ENCODE measurements at regions not wholly inside any gene's neighbourhood (a gene's known extent, or its start where the extent isn't known, plus 50 kb on each side); places are given as distances from the start of the nearest gene placed in this dataset.

DNA sequence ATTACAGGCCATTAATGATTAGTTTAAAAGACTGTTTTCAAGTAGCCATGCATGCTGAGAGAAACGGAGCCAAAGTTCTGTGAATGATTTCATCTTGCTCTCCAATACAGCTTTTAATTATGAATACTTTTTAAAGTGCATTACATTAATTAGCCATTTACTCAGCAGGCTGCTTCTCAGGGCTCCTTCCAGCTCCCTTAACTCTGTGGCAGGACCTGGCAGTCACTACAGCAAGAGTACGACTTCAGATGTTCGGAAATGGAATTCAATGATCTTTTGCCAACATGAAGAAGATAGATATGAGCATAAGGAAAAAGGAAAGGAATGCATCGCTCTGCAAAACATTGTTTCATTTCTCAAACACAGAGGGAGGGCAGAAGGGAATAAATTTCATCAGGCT is 987.2 kb downstream of the PDHA2 start:
- H3K4me3 ChIP-seq: no peak overlapping the region
- DNase-seq: no peak
- H3K9me3 ChIP-seq (replicated peaks): no peaks in the 10 kb centered on the region
- H3K4me1 ChIP-seq: no peaks in the 10 kb centered on the region
- no peak overlapping the region for H3K27ac ChIP-seq
- H3K27me3 ChIP-seq: no peaks in the 10 kb centered on the region
- no peaks in the 10 kb centered on the region for H3K36me3 ChIP-seq

DNA sequence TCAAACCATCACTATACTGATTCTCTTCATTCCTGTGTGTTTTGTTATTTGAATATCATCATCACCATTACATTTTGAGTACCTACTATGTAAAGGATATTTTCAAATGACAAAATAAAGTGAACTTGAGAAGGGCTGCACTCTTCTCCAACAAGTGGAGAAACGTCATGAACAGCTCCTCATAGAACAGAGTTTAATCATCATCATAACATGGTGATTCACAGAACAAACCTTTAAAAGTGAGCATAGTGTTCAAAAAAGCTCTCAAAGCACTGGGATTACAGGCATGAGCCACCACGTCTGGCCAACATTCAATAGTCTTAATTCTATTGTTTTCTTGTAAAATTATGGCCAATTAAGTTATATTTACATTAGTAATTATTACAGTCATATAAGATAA is 993.9 kb downstream of the PDHA2 start:
- no peak overlapping the region for H3K27ac ChIP-seq
- H3K27me3 ChIP-seq: no peaks in the 10 kb centered on the region
- no peaks in the 10 kb centered on the region for H3K36me3 ChIP-seq
- H3K4me1 ChIP-seq: no peaks in the 10 kb centered on the region
- H3K9me3 ChIP-seq (replicated peaks): no peaks in the 10 kb centered on the region
- DNase-seq: no peak
- H3K4me3 ChIP-seq: no peak overlapping the region

DNA sequence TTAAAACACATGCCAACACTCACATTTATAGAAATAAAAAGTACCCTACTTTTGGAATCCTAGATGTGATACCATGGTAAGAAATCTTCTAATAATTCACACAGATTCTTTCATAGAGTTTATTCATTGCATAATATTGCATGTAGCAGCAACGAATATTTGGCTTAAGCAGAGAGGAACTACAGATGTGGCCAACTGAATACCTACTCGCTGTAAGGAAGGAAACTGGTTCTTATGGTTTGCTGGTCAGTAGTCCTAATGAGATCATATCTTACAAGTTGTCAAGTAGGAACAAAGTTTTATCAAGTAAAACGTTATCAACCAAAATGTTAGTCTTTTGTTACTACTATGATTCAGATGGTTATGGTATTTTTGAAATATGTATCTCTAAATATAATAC is 996.1 kb downstream of the PDHA2 start:
- Histone ChIP-seq H3K4me1 (no peaks in the 10 kb centered on the region), H3K4me3 (no peak overlapping the region), H3K9me3 (replicated peaks) (no peaks in the 10 kb centered on the region), H3K36me3 (no peaks in the 10 kb centered on the region), H3K27me3 (no peaks in the 10 kb centered on the region), H3K27ac (no peak overlapping the region)
- no peak for DNase-seq

DNA sequence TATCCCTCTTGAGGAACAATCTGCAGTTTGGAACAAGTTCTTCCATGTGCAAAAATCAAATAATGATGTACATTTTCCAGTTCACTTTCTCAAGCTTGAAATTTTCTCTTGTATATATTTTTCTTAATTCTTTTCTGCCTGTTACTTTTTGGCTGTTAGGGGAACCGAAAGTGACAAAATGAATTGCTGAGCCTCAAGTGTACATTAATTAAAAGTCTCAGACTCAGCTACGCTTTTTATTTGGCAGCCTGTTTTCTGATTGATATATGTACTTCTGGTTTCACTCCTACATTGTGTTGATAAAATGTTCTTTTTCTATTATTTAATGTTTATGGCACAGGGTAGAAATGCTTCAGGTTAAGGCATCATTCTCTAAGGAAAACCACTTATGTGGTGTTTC is 999.5 kb downstream of the PDHA2 start:
- Histone ChIP-seq H3K4me1 (no peaks in the 10 kb centered on the region), H3K9me3 (replicated peaks) (no peaks in the 10 kb centered on the region), H3K4me3 (no peak overlapping the region), H3K27ac (no peak overlapping the region), H3K27me3 (peaks cover 3% of the 10 kb centered on the region; the same call in 1 of the 2 replicates), H3K36me3 (no peaks in the 10 kb centered on the region)
- DNase-seq: no peak

DNA sequence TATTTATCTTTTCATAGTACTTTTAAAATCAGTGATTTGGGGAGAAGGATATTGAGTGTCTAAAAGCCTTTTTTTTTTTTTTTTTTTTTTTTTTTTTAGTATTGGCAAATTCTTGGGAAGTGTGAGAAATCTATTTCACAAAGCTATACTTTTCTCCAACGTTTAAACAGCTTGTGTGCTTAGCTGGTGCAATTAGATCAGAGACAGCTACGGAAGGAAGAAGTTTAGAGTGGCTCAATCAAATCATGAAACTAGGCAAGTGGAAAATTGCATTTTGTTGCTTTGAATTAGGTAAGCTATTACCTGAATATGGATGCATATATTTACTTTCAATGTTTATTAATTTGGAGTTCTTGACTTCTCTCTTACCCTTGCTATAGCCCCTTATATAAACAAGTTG is 1001.9 kb downstream of the PDHA2 start:
- Histone ChIP-seq H3K36me3 (no peaks in the 10 kb centered on the region), H3K4me3 (no peak overlapping the region), H3K4me1 (no peaks in the 10 kb centered on the region), H3K27me3 (peaks cover 3% of the 10 kb centered on the region; the same call in 1 of the 2 replicates), H3K27ac (no peak overlapping the region), H3K9me3 (replicated peaks) (no peaks in the 10 kb centered on the region)
- DNase-seq: no peak

DNA sequence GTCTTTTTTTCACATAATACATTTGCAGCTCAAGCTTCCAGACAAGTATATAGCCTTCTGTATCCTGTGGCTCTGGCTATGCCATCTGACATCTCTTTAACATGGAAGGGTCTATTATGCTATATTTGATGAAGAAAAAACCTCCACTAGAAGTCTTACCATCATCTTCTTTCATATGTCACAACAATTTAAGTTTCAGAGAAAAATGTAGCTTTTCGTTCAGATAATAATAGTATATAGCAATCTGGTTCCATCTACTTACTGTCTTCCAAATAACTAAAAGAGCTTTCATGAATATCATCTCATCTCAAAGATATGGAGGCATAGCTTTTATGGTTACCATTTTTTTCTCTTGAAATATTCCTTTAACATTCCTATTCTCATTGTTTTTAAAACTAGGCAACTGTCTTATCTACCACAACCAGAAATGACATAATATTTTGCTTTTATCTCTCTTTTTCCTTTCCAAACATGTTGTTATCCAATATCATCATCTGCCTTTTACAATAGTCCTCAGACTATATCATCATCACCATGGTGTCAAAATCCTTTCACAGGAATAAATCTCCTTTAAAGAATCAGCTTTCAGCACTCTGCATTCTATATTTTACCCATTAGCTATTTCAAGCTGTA is 1005.1 kb downstream of the PDHA2 start:
- no peaks in the 10 kb centered on the region for H3K9me3 ChIP-seq (replicated peaks)
- H3K4me1 ChIP-seq: no peaks in the 10 kb centered on the region
- H3K27me3 ChIP-seq: peaks cover 3% of the 10 kb centered on the region; the same call in 1 of the 2 replicates
- H3K36me3 ChIP-seq: no peaks in the 10 kb centered on the region
- DNase-seq: no peak
- H3K4me3 ChIP-seq: no peak overlapping the region
- no peak overlapping the region for H3K27ac ChIP-seq

DNA sequence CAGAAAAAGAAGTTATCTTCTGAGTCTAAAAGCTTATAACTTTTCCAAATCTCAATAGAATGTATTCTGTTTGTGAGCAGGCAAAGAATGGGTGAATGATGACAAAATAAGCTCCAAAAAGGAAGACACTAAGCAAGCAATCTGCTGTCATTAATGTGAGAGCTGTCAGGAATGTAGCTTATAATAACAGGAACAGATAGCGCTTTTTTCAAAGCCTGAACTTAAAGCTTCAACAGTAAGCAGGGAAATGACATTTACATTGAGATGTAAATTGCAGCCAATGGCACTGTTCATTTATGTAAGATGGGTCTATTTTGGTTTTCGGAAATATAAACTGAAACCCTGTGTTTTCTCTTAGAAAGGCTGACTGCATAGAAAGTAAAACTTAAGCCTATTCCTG is 1005.9 kb downstream of the PDHA2 start:
- H3K36me3 ChIP-seq: no peaks in the 10 kb centered on the region
- no peak for DNase-seq
- no peak overlapping the region for H3K4me3 ChIP-seq
- peaks cover 3% of the 10 kb centered on the region; the same call in 1 of the 2 replicates for H3K27me3 ChIP-seq
- H3K4me1 ChIP-seq: no peaks in the 10 kb centered on the region
- H3K27ac ChIP-seq: no peak overlapping the region
- H3K9me3 ChIP-seq (replicated peaks): no peaks in the 10 kb centered on the region

DNA sequence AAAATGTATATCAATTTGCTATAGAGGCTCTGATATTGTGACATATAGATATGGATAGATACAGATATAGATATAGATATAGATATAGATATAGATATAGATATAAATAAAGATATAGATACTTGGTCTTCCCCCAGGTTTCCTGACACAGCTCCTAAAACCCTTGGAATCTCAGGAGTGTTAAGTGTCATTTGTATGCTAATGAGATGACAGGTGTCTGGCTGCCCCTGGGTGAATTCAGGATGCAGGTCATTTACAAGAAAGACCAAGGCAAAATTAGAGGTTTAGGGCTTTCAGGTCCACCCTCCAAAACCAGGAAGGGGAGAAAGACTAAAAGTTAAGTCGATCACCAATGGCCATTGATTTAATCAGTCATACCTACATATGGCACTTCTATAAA is 1034.8 kb downstream of the PDHA2 start:
- Histone ChIP-seq H3K9me3 (replicated peaks) (no peaks in the 10 kb centered on the region; the same call in 1 of the 2 replicates), H3K4me1 (no peaks in the 10 kb centered on the region), H3K4me3 (no peak overlapping the region), H3K36me3 (no peaks in the 10 kb centered on the region), H3K27ac (no peak overlapping the region), H3K27me3 (no peaks in the 10 kb centered on the region)
- no peak for DNase-seq

DNA sequence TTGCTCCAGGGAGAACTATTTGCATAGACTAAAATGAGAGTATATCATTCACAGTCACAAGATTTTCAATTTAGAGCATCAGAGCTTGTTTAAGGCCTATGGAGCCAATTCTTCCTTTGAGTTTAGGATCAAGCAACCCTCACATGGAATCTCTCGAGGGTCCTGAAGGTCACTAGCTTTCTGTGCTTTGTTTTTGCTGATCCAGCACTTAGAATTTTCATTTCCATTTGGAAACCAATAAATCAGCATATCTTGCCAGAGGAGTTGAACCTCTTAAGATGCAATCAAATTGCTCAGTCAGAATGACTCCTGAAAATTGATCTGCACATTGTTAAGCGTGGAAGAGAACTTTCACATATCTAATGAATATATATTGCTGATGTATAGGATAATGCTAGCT is 1039.6 kb downstream of the PDHA2 start:
- Histone ChIP-seq H3K9me3 (replicated peaks) (no peaks in the 10 kb centered on the region; the same call in 1 of the 2 replicates), H3K36me3 (no peaks in the 10 kb centered on the region)
- DNase-seq: no peak

DNA sequence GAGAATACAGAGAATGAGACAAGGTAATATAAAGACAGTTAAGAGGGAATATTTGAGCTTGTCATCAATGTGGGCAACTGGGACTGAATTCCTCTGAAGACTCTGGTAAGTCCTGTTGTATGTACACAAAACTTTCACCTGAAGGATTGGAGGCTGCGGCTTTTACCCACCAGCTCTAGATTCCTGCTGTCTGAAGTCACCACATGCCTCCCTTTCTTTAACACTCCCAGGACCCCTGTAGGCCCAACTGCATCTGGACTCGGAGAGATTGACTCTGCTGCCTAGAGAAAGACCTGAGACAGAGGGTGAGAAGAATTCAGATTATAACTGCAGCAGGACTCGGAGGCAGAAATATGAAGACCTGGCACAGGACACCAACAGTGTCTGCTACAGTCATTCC is 1048.0 kb downstream of the PDHA2 start:
- no peak overlapping the region for H3K4me3 ChIP-seq
- no peaks in the 10 kb centered on the region for H3K36me3 ChIP-seq
- DNase-seq: no peak
- no peaks in the 10 kb centered on the region for H3K4me1 ChIP-seq
- no peaks in the 10 kb centered on the region for H3K9me3 ChIP-seq (replicated peaks)
- no peaks in the 10 kb centered on the region for H3K27me3 ChIP-seq
- no peak overlapping the region for H3K27ac ChIP-seq

More for the DNA sequence above, 1039.6 kb downstream of the PDHA2 start:
- Histone ChIP-seq H3K27me3 (no peaks in the 10 kb centered on the region), H3K27ac (no peak overlapping the region), H3K4me1 (no peaks in the 10 kb centered on the region), H3K4me3 (no peak overlapping the region)

DNA sequence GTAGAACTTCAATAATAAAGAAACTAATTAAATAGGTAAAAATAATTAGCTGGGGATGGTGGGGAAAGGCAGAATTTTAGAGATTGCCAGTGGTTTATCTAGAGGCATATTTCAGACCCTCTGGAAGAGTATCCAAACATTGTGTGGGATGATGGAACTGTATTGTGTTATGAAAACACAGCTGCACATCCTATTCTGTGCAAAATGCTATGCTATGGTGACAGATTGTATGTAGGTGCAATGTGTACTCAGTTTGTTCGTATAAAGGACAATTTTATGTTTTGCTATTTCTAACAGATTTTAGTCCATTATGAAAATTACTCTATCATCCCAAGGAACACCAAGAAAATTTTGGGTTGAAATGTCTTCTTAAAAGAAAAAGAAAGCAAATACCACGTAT is 1054.7 kb downstream of the PDHA2 start:
- DNase-seq: no peak
- no peak overlapping the region for H3K4me3 ChIP-seq
- no peaks in the 10 kb centered on the region for H3K36me3 ChIP-seq
- no peaks in the 10 kb centered on the region for H3K27me3 ChIP-seq
- H3K9me3 ChIP-seq (replicated peaks): no peaks in the 10 kb centered on the region
- no peaks in the 10 kb centered on the region for H3K4me1 ChIP-seq
- no peak overlapping the region for H3K27ac ChIP-seq

DNA sequence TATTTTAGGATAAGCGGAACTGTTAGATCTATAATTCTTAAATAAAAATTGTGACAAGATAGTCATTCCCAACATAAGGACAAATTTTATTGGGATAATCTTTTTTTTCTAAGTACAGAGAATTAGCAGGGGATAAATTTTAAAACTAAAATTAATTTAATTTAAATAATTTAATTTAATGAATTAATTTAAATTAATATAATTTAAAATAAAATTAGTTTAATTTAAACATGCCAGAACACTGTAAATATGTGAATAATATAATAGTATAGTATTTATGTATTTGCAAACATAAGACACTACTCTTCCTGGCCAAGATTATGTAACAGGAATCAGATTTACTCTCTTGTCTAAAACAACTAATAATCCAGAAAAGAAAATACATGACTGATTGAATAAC is 1055.9 kb downstream of the PDHA2 start:
- Histone ChIP-seq H3K9me3 (replicated peaks) (no peaks in the 10 kb centered on the region), H3K27me3 (no peaks in the 10 kb centered on the region), H3K27ac (no peak overlapping the region), H3K36me3 (no peaks in the 10 kb centered on the region), H3K4me1 (no peaks in the 10 kb centered on the region), H3K4me3 (no peak overlapping the region)
- DNase-seq: no peak

DNA sequence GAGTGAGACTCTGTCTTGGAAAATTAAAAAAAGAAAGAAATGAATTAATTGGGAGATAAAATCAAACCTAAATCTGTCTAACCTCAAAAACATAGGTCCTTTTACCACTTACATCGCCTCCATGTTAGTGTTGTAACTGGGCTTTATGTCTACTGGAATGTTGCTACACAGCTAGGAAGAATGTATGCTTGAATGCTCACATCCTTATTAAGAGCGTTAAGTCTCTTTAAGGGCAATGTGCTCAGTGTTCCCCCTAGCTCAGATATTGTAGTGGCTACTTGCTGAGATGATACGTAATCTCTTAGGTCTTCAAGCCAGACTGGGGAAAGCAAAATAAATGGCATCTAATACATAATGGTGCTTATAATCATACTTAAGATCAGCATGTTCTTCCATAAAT is 1072.8 kb downstream of the PDHA2 start:
- Histone ChIP-seq H3K9me3 (replicated peaks) (no peaks in the 10 kb centered on the region), H3K36me3 (no peaks in the 10 kb centered on the region), H3K27me3 (no peaks in the 10 kb centered on the region), H3K4me1 (peaks cover 25% of the 10 kb centered on the region), H3K27ac (no peak overlapping the region), H3K4me3 (no peak overlapping the region)
- no peak for DNase-seq

DNA sequence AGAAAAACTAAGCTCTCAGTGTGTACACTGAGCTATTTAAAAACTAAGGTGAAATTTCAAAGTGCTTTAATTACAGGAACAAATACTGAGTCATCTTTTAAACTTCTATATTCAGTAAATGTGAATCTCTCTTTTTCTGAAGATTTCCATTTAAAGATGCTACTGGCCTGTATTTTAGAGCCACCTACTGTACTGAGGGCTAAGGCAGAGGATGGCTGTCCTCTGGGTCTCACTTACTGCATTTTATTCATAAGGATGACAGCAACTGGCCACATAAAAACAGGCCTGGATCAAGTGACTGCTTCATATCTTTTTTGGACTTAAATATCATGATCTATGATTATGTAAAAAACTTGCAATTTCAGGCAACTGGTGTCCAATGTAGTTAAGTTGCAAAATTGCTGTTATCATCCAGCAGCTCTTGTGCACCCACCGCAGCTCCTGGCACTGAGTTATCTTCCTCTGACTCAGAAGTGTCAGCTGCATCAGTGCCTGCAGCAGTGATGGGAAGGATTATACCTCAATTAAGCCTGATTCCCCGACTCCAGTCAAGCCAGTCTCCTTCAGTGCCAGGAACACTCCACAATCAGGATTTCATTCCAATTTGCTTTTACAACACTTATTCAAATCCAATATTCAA is 1073.7 kb downstream of the PDHA2 start:
- no peaks in the 10 kb centered on the region for H3K36me3 ChIP-seq

DNA sequence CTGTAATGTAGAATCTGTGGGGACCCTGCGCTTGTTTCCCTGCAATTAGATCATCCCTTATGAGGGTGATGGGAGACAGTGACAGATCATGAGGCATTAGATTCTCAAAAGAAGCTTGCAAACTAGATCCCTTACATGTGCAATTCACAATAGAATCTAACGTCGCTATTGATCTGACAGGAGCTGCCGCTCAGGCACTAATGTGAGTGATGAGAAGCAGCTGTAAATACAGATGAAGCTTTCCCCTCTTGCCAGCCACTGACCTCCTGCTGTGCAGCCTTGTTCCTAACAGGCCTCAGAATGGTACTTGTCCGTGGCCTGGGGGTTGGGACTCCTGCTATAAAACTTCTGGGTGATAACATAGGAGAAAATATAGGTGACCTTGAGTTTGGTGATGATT is 1076.8 kb downstream of the PDHA2 start:
- Histone ChIP-seq H3K9me3 (replicated peaks) (no peaks in the 10 kb centered on the region), H3K27ac (no peak overlapping the region), H3K4me3 (no peak overlapping the region), H3K27me3 (no peaks in the 10 kb centered on the region), H3K4me1 (peaks cover 25% of the 10 kb centered on the region), H3K36me3 (no peaks in the 10 kb centered on the region)
- peak; percentile 83 to 91 for DNase-seq

More for the DNA sequence above, 1073.7 kb downstream of the PDHA2 start:
- H3K27ac ChIP-seq: no peak overlapping the region
- DNase-seq: peak; percentile 44 to 67
- H3K4me1 ChIP-seq: peaks cover 25% of the 10 kb centered on the region
- no peaks in the 10 kb centered on the region for H3K27me3 ChIP-seq
- no peak overlapping the region for H3K4me3 ChIP-seq
- H3K9me3 ChIP-seq (replicated peaks): no peaks in the 10 kb centered on the region

DNA sequence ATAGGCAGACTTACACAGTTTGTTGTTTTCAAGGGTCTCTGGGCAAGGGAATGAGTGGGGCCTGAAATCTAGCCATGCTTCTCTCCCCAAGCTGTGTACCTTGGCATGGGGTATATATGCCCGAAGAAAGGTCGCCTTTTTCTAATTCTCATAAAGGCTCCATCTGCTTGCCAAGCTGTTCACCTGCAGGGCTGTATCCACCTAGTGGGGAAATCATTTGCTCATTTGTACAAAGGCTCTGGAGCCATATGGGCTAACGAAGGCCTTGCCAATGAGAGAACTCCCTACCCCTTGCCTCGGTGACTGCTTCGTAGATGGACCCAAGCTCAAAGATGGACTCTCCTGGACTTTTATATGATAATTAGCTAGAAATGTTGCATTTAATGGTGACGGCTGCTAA is 1097.0 kb downstream of the PDHA2 start:
- Histone ChIP-seq H3K4me1 (no peaks in the 10 kb centered on the region), H3K27ac (no peak overlapping the region), H3K4me3 (no peak overlapping the region), H3K27me3 (no peaks in the 10 kb centered on the region), H3K9me3 (replicated peaks) (no peaks in the 10 kb centered on the region), H3K36me3 (no peaks in the 10 kb centered on the region)
- no peak for DNase-seq

All from SJCRH30 (cell line).